NK-92 treated with Interleukin-12 subunit alpha and Interleukin-12 subunit beta, amount 100 ng/mL, for 24 hours (cell line): ENCODE measurements at regions not wholly inside any gene's neighbourhood (a gene's known extent, or its start where the extent isn't known, plus 50 kb on each side); places are given as distances from the start of the nearest gene placed in this dataset.

Experiments
- DNase-seq: peaks from one replicate; lab custom pipeline; 2025; lab: John Stamatoyannopoulos, UW

DNA sequence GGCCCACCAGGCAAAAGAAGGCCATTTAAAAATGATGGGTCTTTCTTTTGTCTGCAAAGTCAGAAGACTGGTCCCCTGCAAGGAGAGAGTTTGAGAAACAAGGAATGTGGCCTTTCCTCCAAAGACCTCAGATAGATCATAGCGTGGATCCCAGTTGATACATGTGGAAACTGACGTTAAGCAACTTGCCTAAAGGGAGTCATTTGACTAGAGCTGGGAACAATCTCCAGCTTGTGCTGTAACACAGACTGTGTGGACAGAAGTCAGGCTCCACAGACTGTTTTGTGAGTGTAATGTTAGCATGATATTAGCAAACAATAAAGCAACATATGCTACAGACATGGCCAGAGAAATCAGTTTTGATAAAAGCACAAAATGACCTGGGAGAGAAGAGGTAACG lies 140.4 kb upstream of the CITED2 start:
- DNase-seq: no peak

DNA sequence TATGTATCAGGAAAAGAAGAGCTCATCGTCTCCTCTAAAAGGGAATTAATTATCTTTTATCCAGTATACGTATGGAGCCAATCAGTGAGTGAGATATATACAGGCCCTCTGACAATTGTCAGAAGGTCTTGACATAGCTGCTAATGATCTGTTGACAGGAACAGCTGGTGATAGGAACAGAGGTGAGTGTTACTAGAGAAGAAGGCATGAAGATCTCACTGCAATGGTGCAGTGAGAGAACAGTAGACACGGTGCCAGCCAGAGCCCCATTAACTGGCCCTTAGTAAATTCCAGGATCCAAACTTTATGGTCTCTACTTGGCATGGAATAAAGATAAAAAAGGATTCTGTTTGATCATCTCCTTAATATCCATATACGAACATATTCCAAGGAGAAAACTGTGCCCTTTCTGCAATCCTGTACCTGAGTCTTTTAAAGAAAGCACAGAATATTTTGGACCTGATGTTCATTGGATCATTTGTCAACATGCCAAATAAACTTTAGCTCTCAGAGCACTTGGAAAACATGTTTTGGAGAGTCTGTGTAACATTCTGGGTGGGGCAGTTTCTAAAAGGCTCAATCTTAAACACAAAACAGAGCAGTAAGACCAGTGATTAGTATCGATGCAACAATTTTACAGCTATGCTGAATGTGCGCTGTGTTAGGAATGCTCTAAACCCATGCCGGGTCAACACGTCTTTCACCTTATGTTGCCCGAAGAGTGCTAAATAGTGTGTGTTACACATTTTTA lies 135.8 kb upstream of the CITED2 start:
- no peak for DNase-seq

DNA sequence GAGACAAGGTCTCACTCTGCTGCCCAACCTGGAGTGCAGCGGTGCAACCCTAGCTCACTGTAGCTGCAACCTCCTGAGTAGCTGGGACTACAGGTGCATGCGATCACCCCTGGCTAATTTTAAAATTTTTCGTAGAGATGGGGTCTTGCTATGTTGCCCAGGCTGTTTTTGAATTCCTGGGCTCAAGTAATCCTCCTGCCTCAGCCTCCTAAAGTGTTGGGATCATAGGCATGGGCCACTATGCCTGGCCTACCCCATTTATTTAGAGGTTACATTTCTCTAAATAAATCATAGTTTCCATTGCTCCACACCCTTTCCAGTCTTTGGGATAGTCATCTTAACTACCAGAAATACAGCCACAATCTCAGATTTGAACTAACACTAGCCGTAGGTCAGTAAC lies 134.7 kb upstream of the CITED2 start:
- DNase-seq: no peak

DNA sequence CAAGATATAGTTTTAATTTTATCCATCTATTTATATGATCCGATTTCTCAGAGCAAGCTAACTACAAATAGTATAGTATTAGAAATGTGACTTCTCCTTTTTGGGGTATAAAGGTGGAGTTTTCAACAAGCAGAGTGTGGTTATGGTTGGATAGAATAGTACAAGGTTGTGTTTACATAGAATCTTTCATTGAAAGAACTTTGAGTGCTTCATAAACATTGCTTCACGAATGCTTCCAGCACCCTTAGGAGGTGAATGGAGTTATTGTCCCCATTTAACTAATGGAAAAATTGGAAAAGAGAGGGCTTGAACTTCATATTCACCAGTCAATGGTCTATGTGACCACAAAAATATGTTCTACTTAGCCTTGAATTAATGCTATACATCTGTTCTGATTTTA lies 134.1 kb upstream of the CITED2 start:
- DNase-seq: no peak

DNA sequence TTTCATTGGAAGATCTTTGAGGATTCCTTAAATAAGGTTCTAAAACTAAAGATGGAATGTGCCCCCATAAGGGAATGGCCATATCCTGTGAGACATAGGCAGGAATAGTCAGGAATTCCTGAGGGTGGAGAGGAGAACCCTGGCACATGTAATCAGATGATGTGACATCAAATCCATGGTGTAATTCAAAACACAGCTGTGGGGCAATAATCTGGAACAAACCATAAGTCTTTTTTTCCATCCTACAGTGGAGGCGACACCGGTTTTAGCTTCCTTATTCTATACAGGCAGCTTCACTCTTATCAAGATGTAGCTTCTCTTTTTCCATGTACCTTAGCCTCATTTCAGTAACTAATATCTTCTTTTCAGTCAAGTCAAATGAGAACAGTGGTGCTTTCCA lies 133.6 kb upstream of the CITED2 start:
- no peak for DNase-seq

DNA sequence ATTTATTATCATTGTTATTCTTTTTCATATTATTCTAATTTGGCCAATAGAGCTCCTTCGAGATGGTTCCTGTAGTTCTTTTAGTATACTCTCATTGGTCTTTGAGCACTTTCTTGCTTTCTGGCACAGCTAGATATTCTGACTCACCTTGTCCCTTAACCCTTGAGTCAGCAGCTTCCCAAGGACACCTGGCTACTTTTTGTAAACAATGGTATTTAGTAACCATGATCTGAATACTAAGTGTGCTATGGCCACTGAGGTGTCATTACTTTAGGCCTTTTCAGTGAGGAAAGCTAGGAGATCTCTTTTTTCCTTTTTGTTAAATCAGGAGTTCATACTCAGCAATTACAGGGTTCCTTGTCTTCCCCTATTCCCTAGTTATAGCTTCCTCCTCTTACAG lies 126.5 kb upstream of the CITED2 start:
- DNase-seq: no peak

DNA sequence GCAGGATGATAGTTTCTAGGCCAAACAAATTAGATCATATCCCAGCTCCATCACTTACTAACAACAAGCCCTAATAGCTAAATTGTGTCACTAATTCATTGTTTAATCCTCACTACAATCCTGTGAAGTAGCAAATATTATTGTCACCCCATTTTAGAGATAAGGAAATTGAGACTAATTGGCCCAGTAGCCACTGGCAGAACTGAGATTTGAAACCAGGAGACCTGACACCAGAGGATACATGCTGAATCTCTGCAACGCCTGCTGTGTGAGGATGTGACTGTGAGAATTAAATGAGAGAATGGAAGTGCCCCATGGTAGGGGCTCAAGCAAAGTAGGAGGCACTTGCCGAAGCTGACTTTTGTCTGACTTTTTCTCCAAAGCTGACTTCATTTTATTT lies 124.3 kb upstream of the CITED2 start:
- no peak for DNase-seq

DNA sequence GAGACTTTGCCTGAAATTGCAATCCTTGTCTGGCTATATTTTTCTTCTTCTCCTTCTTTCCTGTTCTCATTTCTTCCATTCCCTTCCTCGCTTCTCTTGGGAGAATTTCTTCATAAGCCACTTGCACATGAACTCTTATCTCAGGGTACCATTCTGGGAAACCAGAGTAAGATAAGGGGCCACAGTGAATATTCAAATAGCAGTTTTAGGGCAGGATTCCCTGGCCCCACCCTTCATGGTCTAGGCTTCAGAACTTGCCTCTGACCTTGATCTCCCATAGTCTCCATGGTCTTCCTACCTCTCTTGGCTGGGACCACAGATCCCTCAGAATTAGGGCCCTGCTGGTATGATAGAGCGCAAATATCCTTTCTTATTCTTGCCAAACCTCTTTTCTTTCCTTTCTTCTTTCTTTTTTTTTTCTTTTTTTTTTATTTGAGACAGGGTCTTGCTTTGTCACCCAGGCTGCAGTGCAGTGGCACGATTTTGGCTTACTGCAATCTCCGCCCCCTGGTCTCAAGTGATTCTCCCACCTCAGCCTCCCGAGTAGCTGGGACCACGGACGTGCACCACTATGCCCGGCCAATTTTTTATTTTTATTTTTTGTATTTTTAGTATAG lies 123.0 kb upstream of the CITED2 start:
- no peak for DNase-seq

DNA sequence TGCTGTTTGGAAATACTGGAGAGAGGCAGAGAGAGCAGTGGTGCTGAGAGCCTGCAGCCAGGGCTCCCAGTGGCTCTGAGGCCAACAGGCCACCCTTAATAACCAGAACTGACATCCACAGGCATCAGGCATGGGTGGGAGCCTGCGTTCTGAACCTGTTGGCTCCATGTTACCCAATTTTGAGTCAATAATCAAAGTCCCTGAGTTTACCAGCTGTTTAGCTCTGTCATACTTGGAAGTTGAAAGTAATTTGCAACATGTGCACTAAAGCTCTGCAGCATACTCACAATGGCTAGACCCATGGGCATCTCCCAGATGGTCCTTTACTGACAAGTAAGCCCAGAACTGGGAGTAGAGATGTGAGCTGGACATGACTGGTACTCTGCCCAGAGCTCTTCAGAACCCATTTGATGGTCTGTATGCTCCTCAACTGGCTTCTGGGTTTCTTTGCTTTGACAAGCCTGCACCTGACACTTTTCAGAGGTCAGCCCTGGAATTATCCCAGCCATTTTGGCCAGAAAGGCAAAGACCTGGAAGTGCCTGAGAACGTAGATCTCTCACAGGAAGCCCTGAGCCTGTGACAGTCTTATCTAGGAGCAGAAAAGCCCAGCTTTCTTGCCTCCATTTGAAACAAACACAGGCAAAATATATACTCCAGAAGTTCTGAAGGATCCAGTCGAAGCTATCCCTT lies 122.4 kb upstream of the CITED2 start:
- no peak for DNase-seq

DNA sequence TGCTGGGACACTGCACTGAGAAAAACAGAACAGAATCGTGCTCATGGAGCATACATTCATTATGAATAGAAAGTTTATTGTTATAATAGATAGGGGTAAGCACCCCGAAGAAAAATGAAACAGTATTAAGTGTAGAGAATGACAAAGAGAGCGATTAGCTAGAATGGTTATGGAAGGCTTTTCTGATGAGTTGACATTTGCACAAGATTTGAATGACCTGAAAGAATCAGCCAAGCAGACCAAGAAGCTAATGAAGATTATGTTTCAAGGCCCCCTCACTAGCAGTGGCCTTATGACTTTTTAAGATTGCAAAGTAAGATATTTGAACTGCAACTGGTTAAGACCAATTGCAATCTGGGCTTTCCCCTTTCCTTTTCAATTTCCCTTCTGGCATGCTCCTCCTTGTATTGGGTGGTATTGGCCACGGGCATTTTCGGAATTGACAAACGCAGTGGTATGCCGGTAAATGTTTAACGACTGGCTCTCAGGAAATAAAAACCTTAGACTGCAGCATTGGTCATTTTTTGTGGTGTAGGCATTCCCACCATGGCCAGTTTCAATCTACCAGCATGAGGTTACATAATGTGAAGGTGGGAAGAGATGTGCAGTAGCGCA lies 120.0 kb upstream of the CITED2 start:
- no peak for DNase-seq

DNA sequence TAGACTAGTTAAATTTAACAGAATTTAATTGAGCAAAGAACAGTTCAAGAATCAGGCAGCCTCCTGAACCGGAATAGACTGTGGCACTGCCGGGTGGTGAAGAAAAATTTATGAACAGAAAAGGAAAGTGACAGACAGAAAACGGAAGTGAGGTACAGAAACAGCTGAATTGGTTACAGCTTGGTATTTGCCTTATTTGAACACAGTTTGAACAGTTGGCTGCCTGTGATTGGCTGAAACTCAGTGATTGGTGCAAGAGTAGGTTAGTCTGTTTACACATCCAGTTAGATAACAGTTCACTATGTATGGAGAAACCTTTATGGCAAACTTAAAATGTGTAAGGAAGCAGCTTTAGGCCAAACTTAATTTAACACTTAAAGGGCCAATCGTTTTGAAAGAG lies 116.0 kb upstream of the CITED2 start:
- DNase-seq: no peak

DNA sequence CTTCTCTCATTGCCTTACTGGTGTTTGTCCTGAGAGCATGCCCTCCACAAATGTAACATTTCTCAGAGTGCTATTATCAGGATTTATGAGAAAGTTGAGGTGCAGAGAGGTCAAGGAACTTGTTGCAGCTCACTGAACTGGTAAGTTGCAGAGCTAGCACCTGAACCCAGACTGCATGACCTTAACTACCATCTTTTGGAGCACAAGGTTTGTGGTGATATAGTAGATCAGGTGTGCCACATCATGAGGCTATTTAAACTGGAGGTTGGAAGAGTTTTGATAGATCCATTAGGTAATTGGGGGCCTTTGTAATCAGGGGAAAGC lies 112.0 kb upstream of the CITED2 start:
- DNase-seq: no peak

DNA sequence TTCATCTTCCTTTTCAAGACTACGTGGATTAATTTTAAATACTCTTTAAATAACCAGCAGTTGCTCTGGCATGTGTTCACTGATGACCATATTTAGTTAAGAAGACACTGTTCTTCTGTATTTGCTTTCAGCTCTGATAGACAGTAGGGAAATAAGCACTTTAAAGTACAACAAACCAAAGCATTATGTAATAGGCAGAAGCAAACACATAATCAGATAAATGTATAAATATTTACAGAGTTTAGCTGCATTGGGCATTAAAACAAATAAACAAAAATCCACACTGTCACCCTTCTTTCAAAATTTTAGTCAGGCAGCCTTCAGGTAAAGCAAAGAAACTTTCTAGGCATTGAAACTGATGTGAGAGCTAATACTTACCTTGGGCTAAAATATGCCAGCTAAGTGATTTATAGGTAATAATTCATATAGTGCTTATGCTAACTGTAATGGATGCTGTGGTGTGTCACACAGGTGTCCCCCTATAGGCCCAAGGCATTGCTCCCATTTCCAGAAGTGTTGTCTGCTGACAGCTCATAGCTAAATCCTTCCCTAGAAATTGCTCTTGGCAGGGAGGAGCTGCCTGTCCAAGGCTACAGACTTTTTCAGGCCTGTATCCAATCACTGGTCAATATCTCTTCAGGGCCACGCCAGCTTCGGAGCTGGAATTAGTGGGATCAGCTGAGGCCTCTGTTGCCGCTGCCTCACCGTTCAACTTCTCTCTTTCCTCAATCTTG lies 111.5 kb upstream of the CITED2 start:
- no peak for DNase-seq

DNA sequence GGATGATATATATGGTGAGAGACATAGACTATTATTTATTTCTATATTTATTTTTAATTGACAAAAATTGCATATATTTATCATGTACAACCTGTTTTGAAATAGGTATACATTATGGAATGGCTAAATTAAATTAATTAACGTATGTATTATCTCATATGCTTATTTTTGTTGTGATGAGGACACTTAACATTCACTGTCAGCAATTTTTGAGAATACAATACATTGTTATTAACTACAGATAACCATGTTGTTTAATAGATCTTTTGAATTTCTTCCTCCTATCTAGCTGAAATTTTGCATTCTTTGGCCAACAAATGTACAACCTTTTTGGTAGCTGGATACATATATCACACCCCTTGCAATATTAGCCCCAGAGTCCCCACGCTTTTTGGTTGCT lies 110.7 kb upstream of the CITED2 start:
- no peak for DNase-seq

DNA sequence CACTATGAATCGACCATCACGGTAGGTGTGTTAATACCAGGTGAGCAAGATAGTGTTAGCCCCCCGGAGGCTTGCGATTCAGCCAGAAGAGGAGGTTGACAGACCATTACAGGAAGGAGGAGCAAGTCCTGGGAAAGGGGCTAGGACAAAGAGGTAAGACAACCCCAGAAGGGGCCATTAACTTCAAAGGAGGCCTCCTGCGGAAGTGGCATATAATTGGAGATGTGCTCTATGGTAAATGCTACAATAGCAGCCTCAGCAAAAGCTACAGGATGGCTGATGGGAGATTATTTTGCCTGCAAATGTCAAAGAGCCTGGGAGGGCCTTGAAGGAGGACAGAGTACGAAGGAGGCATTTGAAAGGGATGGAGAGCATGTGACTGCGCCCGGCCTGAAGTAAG lies 108.6 kb upstream of the CITED2 start:
- no peak for DNase-seq

DNA sequence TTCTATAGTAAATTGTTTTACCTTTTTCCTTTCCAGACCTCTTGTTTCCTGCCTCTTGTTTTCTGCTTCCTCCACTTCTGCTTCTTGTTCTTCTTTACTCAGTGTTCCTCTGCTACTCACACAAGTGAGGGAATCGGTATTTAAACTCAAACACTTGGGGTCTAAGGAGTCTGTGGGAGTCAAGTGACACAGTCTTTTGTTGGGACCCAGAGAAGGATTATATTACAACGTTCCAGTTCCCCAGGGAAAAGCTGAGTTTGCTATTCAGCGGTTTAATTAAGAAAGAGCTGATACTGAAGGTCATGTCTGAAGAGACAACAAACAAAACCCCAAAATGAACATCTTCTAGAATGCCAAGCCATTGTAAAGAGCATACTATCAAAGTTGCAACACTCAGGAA lies 107.8 kb upstream of the CITED2 start:
- no peak for DNase-seq

DNA sequence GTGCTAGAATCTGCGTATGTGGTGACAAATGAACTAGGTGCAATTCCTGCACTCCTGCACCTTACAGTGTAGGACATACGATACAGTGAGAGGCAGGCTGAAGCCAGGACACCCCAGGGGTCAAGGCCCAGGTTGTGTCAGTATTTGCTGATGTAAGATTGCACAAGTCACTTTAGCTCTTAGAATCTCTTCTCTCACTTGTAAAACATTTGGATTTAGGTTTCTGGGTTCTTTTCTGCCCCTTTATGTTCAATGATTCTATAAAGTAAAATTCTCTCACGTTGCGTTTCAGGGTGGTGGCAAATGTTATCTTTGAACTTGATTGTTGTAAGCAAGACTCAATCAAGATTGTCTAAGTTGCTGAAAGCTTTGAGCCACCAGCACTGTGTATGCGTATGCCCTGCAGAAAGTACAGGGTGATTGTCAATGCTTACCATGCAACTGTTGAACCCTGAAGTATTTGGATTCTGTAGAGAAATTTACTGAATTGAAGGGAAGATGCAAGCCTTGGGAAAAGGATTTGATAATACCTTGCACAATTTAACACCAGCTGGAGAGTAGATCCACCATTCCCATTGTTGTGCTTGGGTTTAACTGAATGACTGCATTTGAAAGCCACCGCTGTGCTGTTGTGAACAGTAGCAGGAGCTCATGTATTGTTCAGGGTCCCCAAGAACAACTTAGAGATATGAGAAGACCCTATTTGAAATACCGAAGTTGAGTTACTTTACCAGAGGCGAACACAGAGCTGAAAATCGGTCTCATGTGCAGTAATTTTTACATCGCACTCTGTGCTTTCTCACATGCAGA lies 106.1 kb upstream of the CITED2 start:
- DNase-seq: no peak

DNA sequence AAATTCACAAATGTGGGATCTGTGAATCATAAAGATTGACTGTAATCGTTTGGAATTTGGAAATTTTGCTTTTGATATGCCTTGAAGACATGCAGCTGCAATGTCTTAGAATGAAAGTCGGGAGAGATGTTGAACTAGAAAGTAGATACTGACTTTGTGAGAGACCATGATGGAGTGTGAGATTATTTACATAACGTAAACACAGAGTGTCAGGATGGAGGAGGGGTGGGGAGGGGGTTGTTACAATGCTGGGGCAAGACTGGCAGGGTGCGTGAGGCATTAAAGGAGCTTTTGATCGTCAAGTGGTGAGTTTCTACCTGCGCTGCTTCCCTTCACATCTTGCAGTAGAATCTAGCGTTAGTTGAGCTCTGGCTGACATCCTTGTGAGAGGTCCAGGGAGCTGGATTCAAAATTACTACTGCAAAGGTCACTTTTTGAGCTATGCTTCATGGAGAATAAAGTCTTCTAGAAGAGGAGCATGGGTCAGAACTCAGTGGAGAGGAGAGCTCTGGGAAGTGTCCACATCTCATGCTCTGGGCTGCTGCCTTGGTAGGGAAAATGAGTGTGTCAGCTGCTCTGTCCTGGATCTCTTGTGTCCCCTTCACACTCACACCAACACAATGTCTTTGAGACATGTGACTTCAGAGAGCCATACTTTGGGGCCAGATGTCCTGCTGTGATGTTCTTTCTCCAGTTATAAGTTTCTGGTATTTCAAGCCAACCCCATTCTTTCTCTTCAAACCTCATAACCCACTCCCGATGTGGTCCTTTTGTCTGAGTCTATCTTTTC lies 105.2 kb upstream of the CITED2 start:
- no peak for DNase-seq

DNA sequence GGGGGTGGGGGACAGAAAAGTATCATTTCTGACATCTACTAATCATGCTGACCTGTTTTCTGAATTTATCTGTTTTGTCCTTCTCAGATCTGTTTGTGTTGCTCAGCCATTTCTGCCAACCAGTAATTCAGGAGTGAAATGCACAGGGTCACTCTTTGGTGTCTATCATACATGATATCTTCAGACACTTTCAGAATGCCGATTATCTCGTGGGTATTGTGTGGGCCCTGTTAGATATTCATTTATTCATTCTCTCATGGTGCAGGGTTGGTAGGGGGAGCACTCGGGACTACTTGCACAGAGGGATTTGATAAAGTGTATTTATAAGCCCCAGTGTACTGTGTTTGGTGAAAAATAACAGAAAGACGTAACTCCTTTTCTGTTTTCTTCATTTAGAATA lies 101.2 kb upstream of the CITED2 start:
- DNase-seq: no peak

DNA sequence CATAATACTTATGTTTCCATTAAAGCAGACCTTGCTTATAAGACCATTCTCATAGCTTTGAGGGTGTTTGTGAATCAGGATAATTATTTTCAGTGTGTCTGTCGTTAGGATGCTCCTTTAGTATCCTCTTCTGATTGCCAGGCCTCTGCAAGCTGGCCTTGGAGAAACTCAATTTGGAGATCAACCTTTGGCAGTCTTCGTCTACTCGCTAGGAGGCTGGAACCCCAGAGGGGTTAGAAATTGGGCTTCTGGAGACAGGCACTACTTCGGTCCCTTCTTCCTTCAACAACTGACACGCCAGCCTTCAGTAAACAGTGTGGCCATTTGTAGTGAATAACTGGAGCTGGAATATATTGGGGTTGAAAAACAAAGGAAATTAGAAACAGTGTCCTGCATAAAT lies 100.8 kb upstream of the CITED2 start:
- DNase-seq: no peak
